Inferior parietal cortex (tissue), 1 donor: ENCODE measurements at regions not wholly inside any gene's neighbourhood (a gene's known extent, or its start where the extent isn't known, plus 50 kb on each side); places are given as distances from the start of the nearest gene placed in this dataset.
"Not testable (repeated sequence)": the region's sequence is repeated elsewhere in the genome, so short reads cannot be mapped to it uniquely, and the experiment has no call there.

Source experiments
- DNase-seq: peaks from one replicate; pipeline ENCODE4 v3.0.0-alpha.2; 2016; ENCODE audit errors: extremely low spot score

DNA sequence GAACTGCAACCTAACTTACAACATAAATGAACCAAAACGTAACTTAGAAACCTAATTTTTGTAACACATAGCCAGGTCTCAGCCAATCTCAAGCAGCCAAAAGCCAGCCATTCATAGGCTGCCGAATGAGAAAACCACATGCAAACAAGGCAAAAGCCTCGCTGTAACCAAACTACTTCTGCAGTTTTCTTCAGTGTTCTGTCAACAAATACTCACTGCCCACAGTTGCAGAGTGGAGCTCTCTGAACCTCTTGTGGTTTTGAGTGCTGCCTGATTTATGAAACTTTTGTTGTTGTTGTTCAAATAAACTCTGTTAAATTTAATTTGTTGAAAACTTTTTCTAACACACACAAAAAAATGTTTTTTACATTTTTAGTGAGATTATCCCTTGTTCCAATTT lies 251.2 kb downstream of the PAPSS1 start:
- DNase-seq = no peak

GRCh38 chr4:107468156-107468555 lies 251.9 kb downstream of the PAPSS1 start:
- DNase-seq = no peak

- DNase-seq = no peak
Measured at GRCh38 chr4:107467461-107467860, 252.6 kb downstream of the PAPSS1 start.

DNA sequence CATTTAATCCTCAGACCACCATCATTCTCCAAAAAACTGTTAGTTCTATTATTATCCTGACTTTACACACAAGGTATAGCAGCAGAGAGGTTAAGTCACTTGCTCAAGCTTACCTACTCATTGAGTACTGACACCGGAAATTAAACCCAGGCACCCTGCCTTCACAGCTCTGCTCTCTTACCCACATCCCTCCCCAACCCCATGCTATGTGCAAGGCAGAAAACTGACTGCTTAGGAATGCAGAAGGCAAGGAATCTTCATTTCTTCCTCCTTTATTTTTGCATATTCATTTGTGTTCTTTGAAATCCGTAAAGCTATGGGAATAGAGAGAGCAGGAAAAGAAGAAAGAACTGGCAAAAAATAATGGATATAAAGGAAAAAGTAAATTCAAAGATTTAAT lies 261.8 kb downstream of the PAPSS1 start:
- no peak for DNase-seq

DNA sequence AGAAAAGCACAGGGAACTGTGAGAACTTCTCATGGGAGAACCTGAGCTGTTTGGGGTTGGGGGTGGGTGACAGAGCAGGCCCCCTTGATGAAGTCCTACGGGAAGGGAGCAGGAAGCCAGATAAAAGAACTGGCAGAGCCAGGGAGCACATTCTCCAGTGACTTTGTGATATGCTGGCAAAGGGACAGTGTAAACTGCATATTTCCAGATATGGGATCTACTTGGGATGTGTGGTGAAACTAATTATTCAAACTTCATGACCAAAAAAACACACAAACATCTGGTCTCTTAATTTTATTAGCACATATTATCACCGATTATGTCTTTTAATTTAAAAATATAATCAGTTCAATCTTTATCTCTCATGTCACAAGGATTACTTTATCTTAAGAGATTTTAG lies 266.0 kb downstream of the PAPSS1 start:
- no peak for DNase-seq

- DNase-seq = no peak
Measured at GRCh38 chr4:107452717-107453630, 267.1 kb downstream of the PAPSS1 start.

- DNase-seq = no peak
Measured at GRCh38 chr4:107449611-107450369, 270.2 kb downstream of the PAPSS1 start.

DNA sequence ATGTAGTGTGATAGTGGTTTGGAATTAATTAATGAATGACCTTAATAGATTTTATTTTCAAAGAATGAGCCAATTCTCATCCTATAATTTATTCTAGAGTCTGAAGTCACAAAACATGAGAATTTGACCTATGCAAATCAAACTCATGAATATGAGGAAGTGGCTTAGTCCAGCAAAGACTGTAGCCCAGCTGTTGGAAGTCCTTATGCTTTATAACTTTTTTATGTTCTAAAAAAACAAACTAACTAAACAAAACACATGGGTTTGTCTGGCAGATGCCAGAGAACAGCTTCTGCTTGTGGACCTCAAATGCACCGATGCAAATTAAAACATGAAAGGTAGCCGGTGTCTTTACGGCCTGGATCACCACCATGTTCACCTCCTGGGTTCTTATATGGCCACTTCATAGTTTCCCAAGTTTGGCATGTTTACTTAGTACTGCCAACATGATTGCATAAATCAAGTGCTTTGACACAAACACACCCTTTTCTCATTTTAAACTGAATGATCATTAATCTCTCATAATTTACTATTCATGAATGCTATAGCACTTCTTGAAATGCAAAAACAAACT lies 277.4 kb downstream of the PAPSS1 start:
- DNase-seq = no peak

DNA sequence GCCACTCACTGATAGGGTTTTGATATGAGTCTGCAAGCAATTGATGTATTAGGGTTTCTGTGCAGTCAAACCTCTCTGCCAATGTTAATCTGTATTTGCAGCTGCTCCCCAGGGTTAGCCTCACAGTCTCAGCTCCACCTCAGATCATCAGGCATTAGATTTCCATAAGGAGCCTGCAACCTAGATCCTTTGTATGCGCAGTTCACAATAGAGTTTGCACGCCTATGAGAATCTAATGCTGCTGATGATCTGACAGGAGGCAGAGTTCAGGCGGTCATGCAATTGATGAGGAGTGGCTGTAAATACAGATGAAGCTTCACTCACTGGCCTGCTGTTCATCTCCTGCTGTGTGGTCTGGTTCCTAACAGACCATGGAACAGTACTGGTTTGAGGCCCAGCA lies 280.6 kb downstream of the PAPSS1 start:
- DNase-seq = no peak

DNA sequence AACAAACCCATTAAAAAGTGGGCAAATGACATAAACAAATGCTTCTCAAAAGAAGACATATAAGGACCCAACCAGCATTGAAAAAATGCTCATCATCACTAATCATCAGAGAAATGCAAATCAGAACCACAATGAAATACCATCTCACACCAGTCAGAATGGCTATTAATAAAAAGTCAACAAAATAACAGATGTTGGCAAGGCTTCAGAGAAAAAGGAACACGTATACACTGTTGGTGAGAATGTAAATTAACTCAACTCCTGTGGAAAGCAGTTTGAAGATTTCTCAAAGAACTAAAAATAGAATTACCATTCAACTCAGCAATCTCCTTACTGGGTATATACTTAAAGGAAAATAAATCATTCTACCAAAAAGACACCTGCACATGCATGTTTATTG lies 283.6 kb downstream of the PAPSS1 start:
- DNase-seq = not testable (repeated sequence)

DNA sequence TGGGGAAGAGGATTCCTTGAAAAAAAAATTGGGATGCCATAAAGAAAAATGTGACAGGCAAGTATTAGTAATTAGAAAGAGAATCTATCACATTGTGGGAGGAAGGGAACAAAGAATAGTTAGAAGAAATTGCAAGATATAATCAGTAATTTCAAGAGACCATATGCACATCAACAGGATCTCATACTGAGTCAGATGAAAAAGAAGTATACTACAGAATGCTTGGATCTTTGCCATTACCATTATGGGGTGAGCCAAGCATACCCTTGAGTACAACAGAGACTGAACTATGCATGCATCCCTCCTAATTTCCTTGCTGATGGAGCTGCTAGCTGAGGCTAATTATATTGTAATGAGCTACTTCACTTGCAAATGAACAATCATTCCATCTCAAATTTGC lies 287.6 kb downstream of the PAPSS1 start:
- no peak for DNase-seq

GRCh38 chr4:107423677-107424405 lies 296.2 kb downstream of the PAPSS1 start:
- DNase-seq = no peak

- DNase-seq = not testable (repeated sequence)
Measured at GRCh38 chr4:107419536-107419935, 300.5 kb downstream of the PAPSS1 start.

DNA sequence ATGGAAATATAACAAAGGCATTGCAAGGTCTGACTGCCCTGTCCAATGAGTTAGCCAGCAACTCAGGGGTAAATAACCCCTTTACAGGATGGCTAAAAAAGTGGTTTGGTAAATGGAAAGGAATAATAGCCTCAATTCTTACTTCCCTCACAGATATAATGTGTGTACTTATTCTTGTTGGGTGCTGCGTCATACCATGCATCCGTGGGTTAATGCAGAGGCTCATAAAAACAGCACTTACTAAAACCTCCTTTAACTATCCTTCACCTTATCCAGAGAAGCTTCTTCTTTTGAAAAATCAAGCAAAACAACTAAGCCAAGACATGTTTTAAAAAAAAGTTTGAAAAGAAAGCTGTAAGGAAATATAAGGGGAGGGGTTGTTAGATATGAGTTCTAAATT lies 301.0 kb downstream of the PAPSS1 start:
- DNase-seq = no peak

GRCh38 chr4:107415490-107415889 lies 304.5 kb downstream of the PAPSS1 start:
- DNase-seq = not testable (repeated sequence)

DNA sequence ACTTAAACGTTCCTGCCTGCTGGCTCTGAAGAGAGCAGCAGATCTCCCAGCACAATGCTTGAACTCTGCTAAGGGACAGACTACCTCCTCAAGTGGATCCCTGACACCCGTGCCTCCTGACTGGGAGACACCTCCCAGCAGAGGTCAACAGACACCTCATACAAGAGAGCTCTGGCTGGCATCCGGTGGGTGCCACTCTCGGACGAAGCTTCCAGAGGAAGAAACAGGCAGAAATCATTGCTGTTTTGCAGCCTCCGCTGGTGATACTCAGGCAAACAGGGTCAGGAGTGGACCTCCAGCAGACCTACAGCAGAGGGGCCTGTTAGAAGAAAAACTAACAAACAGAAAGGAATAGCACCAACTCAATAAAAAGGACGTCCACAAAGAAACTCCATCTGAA lies 310.2 kb downstream of the PAPSS1 start:
- DNase-seq = not testable (repeated sequence)

- DNase-seq = no peak
Measured at GRCh38 chr4:107408968-107409367, 311.1 kb downstream of the PAPSS1 start.

- no peak for DNase-seq
Measured at GRCh38 chr4:107404591-107405300, 315.3 kb downstream of the PAPSS1 start.

DNA sequence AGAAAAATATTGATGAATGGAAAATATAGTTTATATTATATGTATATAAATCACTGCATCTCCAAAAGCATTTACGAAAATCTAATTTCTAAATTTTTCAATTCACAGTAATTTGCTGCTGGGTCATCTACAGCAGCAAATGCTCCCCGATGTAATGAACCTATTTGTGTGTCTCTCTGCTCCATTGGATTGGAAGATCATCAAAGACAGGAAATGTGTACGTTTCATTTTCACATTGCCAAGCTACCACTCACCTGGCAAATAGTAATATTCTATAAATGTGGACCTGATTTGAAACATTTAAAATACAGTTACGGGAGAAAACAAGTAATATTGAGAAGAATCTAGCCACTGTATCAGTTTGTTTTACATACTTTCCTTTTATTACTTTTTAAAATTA lies 317.7 kb downstream of the PAPSS1 start:
- no peak for DNase-seq

- DNase-seq = no peak
Measured at GRCh38 chr4:107392951-107393350, 327.1 kb downstream of the PAPSS1 start.

DNA sequence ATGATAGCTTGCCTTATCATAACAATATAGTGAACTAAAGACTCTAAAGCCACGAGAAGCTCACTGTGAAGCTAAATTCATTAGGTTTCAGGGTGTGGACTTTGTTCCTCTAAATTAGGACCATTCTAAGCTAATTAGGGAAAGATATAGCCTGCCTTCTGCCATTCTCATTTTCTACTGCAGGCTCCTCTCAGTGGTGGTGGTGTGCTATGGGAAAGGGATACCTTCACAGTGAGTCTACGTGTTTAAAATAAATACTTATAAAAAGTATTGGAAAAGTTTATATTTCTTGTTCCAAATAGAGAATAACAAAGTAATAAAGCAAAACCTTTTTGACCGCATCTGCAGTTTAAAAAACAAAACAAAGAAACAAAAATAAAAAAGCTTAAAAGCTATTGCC lies 327.7 kb downstream of the PAPSS1 start:
- DNase-seq = no peak
